Endothelial cell of umbilical vein (primary cell): ENCODE measurements at regions not wholly inside any gene's neighbourhood (a gene's known extent, or its start where the extent isn't known, plus 50 kb on each side); places are given as distances from the start of the nearest gene placed in this dataset.

ENCODE experiments used
- BruUV-seq: library from RNA; stranded (reverse); fragments of 400-500 nt; replicated peaks from 2 replicates; lab custom pipeline; 2021; lab: Mats Ljungman, UMichigan
- CTCF ChIA-PET: fragments of 300-600, 350-600 bp; sonication (Branson Sonifier 250); formaldehyde crosslinking; loops from one replicate; lab custom pipeline; 2021; ENCODE audit warnings: antibody characterized with exemption, inconsistent platforms; lab: Charles Lee
- POLR2A ChIA-PET: fragments of 300-600, 350-600 bp; sonication (Branson Sonifier 250); formaldehyde crosslinking; loops from one replicate; lab custom pipeline; 2021; ENCODE audit warnings: antibody characterized with exemption, inconsistent platforms; lab: Charles Lee
- DNase-seq: peaks from one replicate; pipeline ENCODE4 v3.0.0-alpha.2; 2011; ENCODE audit warnings: low read depth, low spot score
- FAIRE-seq: peaks from 2 replicates; lab custom pipeline; 2011; peaks lifted over from hg19 to GRCh38; lab: Jason Lieb, UNC
- H2AFZ ChIP-seq: 2 replicates; pipeline ENCODE4 v1.6.0; 2012; ENCODE audit warnings: low read depth, low read length, control low read depth, inconsistent platforms
- H3K27ac ChIP-seq: 2 replicates; pipeline ENCODE4 v1.5.1; 2011; ENCODE audit warnings: low read depth, mild to moderate bottlenecking, control low read depth, low read length, moderate library complexity; ENCODE audit not compliant: insufficient read depth
- H3K27me3 ChIP-seq, 2 experiments: 2 replicates each; pipeline versions ENCODE4 v1.6.0 to v1.6.1; 2011; ENCODE audit warnings: low read length in 2 of 2, mixed read lengths in 1 of 2; ENCODE audit not compliant: control insufficient read depth in 2 of 2, insufficient read depth in 2 of 2
- H3K36me3 ChIP-seq, 2 experiments: 2 replicates in 1 of 2; 3 replicates in 1 of 2; pipeline ENCODE4 v1.5.1; 2011; ENCODE audit warnings: low read length in 2 of 2, mild to moderate bottlenecking in 1 of 2, moderate library complexity in 1 of 2; ENCODE audit not compliant: control insufficient read depth in 2 of 2, insufficient read depth in 2 of 2; ENCODE audit errors: extremely low read depth in 1 of 2
- H3K4me1 ChIP-seq: 3 replicates; pipeline ENCODE4 v1.5.1; 2011; ENCODE audit warnings: mild to moderate bottlenecking, low read length; ENCODE audit not compliant: control insufficient read depth, insufficient read depth; ENCODE audit errors: extremely low read depth
- H3K4me2 ChIP-seq: 2 replicates; pipeline ENCODE4 v1.6.1; 2011; ENCODE audit warnings: low read length, control low read depth, mixed read lengths; ENCODE audit not compliant: insufficient read depth
- H3K4me3 ChIP-seq, 3 experiments: fragments of 200-600 bp in 1 of 3; sonication (generic), shearing (Covaris generic) in 1 of 3; replicated peaks in 1 of 3; 2 replicates each; pipeline ENCODE4 v1.5.1; 2011 to 2016; ENCODE audit warnings: control low read depth in 3 of 3, low read length in 3 of 3, mild to moderate bottlenecking in 2 of 3, inconsistent platforms in 1 of 3, low read depth in 1 of 3, moderate library complexity in 1 of 3; ENCODE audit not compliant: insufficient read depth in 1 of 3
- H3K79me2 ChIP-seq: 2 replicates; pipeline ENCODE4 v1.6.0; 2012; ENCODE audit warnings: low read length, inconsistent platforms; ENCODE audit not compliant: control insufficient read depth, insufficient read depth
- H3K9ac ChIP-seq: replicated peaks from 2 replicates; pipeline ENCODE3; 2011; ENCODE audit warnings: low read length, control low read depth; ENCODE audit not compliant: insufficient read depth; ENCODE audit errors: extremely low read depth
- H3K9me1 ChIP-seq: replicated peaks from 3 replicates; pipeline ENCODE4 v1.6.0; 2011; ENCODE audit warnings: mild to moderate bottlenecking, low read length; ENCODE audit not compliant: control insufficient read depth, insufficient read depth; ENCODE audit errors: extremely low read depth
- H3K9me3 ChIP-seq: replicated peaks from 2 replicates; pipeline ENCODE4 v1.5.1; 2012; ENCODE audit warnings: low read length, inconsistent platforms; ENCODE audit not compliant: control insufficient read depth, insufficient read depth
- H4K20me1 ChIP-seq: replicated peaks from 2 replicates; pipeline ENCODE3; 2011; ENCODE audit warnings: mild to moderate bottlenecking, low read length; ENCODE audit not compliant: control insufficient read depth, insufficient read depth; ENCODE audit errors: extremely low read depth
- CTCF ChIP-seq, 2 donors: IDR thresholded peaks; 1 replicate in 1 of 2; 2 replicates in 1 of 2; pipeline ENCODE4 v1.5.1; 2011; ENCODE audit warnings: low read length in 2 of 2, mild to moderate bottlenecking in 2 of 2, moderate library complexity in 2 of 2, control low read depth in 1 of 2, inconsistent platforms in 1 of 2, low read depth in 1 of 2; ENCODE audit not compliant: insufficient read depth in 1 of 2; ENCODE audit errors: extremely low read depth in 1 of 2
- EZH2 ChIP-seq: IDR thresholded peaks from 2 replicates; pipeline ENCODE4 v1.6.1; 2012; ENCODE audit warnings: borderline replicate concordance, low read depth, mild to moderate bottlenecking, moderate library complexity, low read length, inconsistent platforms; ENCODE audit not compliant: severe bottlenecking
- FOS ChIP-seq: IDR thresholded peaks from 2 replicates; pipeline ENCODE4 v1.6.1; 2011; ENCODE audit warnings: mild to moderate bottlenecking, low read length, moderate library complexity, borderline replicate concordance; ENCODE audit not compliant: insufficient read depth
- GATA2 ChIP-seq: IDR thresholded peaks from 2 replicates; pipeline ENCODE4 v1.7.0; 2011; ENCODE audit warnings: low read depth, mild to moderate bottlenecking, moderate library complexity, mixed read lengths, low read length; ENCODE audit not compliant: insufficient read length, insufficient read depth
- JUN ChIP-seq: IDR thresholded peaks from 2 replicates; pipeline ENCODE4 v1.6.1; 2011; ENCODE audit warnings: borderline replicate concordance, low read depth; ENCODE audit not compliant: insufficient read length, insufficient read depth
- MAX ChIP-seq: IDR thresholded peaks from 2 replicates; pipeline ENCODE4 v1.6.1; 2011; ENCODE audit not compliant: insufficient read depth, insufficient read length
- MYC ChIP-seq: IDR thresholded peaks from one replicate; pipeline ENCODE4 v1.6.1; 2011; ENCODE audit warnings: mild to moderate bottlenecking, low read depth, low read length
- POLR2A ChIP-seq: IDR thresholded peaks from 2 replicates; pipeline ENCODE4 v1.6.1; 2012; ENCODE audit warnings: low read depth, mild to moderate bottlenecking, control low read depth, low read length
- POLR2AphosphoS5 ChIP-seq: IDR thresholded peaks from 2 replicates; pipeline ENCODE4 v1.6.1; 2012; ENCODE audit warnings: low read depth, mild to moderate bottlenecking, control low read depth, low read length, moderate library complexity; ENCODE audit not compliant: insufficient read depth
- dilution Hi-C: fragments of 300-500 bp; cut with MboI; formaldehyde crosslinking; loops from one replicate; pipeline ENCODE4 v1.15.0; 2019; ENCODE audit warnings: low sequenced_read_pairs; ENCODE audit not compliant: extremely low pct_ligation_motif_present
- intact Hi-C: fragments of 100-400 bp; cut with micrococcal nuclease; formaldehyde crosslinking; loops from one replicate; pipeline ENCODE4 v1.10.0; 2022

- no peaks in the 10 kb centered on the region for H4K20me1 ChIP-seq
- CTCF ChIA-PET = no interaction called here
- H2AFZ ChIP-seq = no peak overlapping the region
- H3K4me2 ChIP-seq = no peak overlapping the region
- no peaks in the 10 kb centered on the region for H3K27me3 ChIP-seq
- POLR2A ChIA-PET = interaction anchor here (0.6 kb wide), 1 partner anchor 72 kb away, joined by 4 read pairs; no protein-coding TSS in a partner anchor
- H3K79me2 ChIP-seq = no peaks in the 10 kb centered on the region
- H3K9me1 ChIP-seq = no peaks in the 10 kb centered on the region
- TF ChIP-seq CTCF (IDR thresholded peaks at IDR 0.05; ENCODE audit: extremely low read depth in 1 of 2, insufficient read depth in 1 of 2, low read depth in 1 of 2, low read length in 2 of 2) = no peak
- TF ChIP-seq JUN = no peak
- no peak for TF ChIP-seq POLR2AphosphoS5
- no peak for TF ChIP-seq EZH2
- no peak for TF ChIP-seq MYC
- TF ChIP-seq GATA2 = no peak
- TF ChIP-seq POLR2A = no peak
- no peak for TF ChIP-seq MAX
- TF ChIP-seq FOS = no peak
- intact Hi-C loops (no loop called here), dilution Hi-C loops (no loop called here)
- no peak overlapping the region for H3K4me3 ChIP-seq
- no peaks in the 10 kb centered on the region for H3K4me1 ChIP-seq
- H3K27ac ChIP-seq = no peak overlapping the region
- DNase-seq (no peak), FAIRE-seq (no peak)
- no TSS peak for BruUV-seq
- H3K9me3 ChIP-seq = no peaks in the 10 kb centered on the region
- no peaks in the 10 kb centered on the region for H3K36me3 ChIP-seq
- H3K9ac ChIP-seq = no peak overlapping the region
These were observed 81.2 kb upstream of the KLF12 start for GRCh38 chr13:74215420-74215819.
